Heart left ventricle (tissue), 13 donors: ENCODE measurements at regions not wholly inside any gene's neighbourhood (a gene's known extent, or its start where the extent isn't known, plus 50 kb on each side); places are given as distances from the start of the nearest gene placed in this dataset.
"Not testable (repeated sequence)": the region's sequence is repeated elsewhere in the genome, so short reads cannot be mapped to it uniquely, and the experiment has no call there.

ENCODE experiments used
- POLR2A ChIP-seq, 2 donors: fragments of 450-650 bp; IDR thresholded peaks; one replicate each; pipeline ENCODE4 v1.6.1; 2017; ENCODE audit warnings: antibody characterized with exemption in 2 of 2, mild to moderate bottlenecking in 2 of 2, moderate library complexity in 2 of 2
- TF ChIP-seq, protein P1 (sequence below), 12 donors: fragments of 200-600 bp; sonication (generic) in 4 of 12; IDR thresholded peaks; one replicate each; pipeline versions ENCODE4 v1.5.0 to v1.8.0; 2018 to 2022; ENCODE audit warnings: antibody characterized with exemption in 12 of 12, mild to moderate bottlenecking in 5 of 12
- donor health status: ischemic (EF 13 %, LVEDD 7.1; RV severe dilation, severe dysfunction).
- donor health status: DM: no; HTN: yes; CAD: no.
- donor health status: DM: no; HTN: no; CAD: no.
- donor health status: ischemic (EF 25% LVEDD 6.9; RV normal size, moderate dysfunction).
- donor health status: ischemic (EF 25% LVEDD 5.7; RV mildly dilated, moderate dysfunction).
- donor health status: ischemic (EF 35%, LVEDD 5.7; RV mildly dilated, moderate dysfunction).
- donor health status: nonischemic (EF 11% LVEDD 7.7; RV severe dilation, severe dysfunction).
- donor health status: DM: yes; HTN: yes; CAD: no.
- donor health status: PGD.
- donor health status: ischemic (EF 29% LVEDD 5.4; RV normal size, mild dysfunction).
- donor health status: nonischemic (EF 23%, LVEDD 6.1; RV moderate dilation, normal function).

DNA sequence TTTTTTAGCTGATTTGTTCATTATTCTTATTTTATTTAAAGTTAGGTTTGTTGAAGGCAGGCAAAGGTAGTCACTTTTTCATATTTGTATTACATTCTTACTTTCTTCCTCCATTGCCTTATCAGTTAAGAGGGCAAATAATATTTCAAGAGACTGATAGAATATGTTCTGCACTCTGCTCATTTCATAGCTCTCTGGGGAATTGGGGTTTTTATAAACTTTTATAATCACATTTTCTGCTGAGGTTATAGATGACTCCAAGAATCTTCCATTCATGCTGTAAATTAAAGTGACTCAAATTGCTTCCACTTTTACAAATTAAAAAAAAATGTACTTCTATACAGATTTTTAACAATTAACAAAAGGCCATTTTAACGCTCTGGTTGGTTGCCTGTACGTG, 142.9 kb upstream of the PLGLB2 start:
- TF ChIP-seq, protein P1, sequence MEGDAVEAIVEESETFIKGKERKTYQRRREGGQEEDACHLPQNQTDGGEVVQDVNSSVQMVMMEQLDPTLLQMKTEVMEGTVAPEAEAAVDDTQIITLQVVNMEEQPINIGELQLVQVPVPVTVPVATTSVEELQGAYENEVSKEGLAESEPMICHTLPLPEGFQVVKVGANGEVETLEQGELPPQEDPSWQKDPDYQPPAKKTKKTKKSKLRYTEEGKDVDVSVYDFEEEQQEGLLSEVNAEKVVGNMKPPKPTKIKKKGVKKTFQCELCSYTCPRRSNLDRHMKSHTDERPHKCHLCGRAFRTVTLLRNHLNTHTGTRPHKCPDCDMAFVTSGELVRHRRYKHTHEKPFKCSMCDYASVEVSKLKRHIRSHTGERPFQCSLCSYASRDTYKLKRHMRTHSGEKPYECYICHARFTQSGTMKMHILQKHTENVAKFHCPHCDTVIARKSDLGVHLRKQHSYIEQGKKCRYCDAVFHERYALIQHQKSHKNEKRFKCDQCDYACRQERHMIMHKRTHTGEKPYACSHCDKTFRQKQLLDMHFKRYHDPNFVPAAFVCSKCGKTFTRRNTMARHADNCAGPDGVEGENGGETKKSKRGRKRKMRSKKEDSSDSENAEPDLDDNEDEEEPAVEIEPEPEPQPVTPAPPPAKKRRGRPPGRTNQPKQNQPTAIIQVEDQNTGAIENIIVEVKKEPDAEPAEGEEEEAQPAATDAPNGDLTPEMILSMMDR (IDR thresholded peaks at IDR 0.05): not testable (repeated sequence)
- TF ChIP-seq POLR2A (IDR thresholded peaks at IDR 0.05): not testable (repeated sequence)
